HG02759 (cell line): ENCODE measurements at regions not wholly inside any gene's neighbourhood (a gene's known extent, or its start where the extent isn't known, plus 50 kb on each side); places are given as distances from the start of the nearest gene placed in this dataset.
"Not testable (repeated sequence)": the region's sequence is repeated elsewhere in the genome, so short reads cannot be mapped to it uniquely, and the experiment has no call there.

Experiments
- ATAC-seq: cut with Tn5 transposase; IDR thresholded peaks from one replicate; pipeline ENCODE4 v1.9.1; 2021; ENCODE audit warnings: mild to moderate bottlenecking, moderate library complexity; ENCODE audit not compliant: unreplicated experiment

DNA sequence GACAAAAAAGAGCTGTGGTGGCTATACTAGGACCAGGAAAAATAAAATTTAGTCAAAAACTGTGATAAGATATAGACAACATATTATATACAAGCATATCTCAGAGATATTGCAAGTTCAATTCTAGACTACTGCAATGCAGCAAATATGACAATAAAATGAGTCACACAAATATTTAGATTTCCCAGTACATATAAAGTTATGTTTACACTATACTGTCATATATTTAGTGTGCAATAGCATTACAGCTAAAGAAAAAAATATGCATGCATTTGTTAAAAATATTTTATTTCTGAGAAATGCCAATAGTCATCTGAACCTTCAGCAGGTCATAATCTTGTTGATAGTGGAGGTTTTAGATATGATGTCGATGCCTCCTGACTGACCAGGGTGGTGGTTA is 72.1 kb downstream of the AKR1C4 start:
- ATAC-seq = no peak

DNA sequence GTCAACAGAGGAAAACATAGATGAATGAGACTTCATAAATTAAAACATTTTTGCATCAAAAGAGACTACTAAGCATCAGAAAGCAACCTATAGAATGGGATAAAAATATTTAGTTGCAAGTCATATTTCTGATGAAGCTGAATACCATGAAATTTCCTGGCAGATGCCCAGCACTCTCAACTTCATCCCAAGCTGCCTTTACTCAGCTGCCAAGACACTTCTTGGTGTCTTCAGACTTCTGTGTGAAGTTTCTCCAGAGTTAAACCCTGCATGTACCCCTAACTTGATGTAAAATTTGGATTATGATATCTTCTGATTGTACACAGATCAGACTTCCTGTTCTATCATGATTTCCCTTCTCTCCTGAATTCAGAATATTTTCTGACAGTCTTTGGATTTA is 73.2 kb downstream of the AKR1C4 start:
- ATAC-seq = no peak

DNA sequence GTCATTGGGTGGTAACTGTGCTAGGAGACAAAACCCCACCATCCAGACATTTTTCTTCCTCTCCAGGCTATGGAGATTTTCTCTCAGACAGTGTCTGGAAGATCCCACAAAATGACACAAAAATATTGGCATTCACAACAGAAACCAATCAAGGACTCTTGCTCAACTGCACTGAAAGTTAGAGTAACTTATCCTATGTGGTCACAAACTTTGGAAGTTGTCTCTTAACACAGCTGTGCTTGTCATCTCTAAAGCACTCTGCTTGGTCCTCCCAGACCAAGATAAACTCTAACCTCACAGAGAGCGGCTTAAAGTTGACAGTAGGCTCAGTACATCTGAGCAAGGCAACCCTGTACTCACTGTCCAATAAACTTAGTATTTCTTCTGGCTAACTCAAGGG is 74.9 kb downstream of the AKR1C4 start:
- ATAC-seq = no peak

DNA sequence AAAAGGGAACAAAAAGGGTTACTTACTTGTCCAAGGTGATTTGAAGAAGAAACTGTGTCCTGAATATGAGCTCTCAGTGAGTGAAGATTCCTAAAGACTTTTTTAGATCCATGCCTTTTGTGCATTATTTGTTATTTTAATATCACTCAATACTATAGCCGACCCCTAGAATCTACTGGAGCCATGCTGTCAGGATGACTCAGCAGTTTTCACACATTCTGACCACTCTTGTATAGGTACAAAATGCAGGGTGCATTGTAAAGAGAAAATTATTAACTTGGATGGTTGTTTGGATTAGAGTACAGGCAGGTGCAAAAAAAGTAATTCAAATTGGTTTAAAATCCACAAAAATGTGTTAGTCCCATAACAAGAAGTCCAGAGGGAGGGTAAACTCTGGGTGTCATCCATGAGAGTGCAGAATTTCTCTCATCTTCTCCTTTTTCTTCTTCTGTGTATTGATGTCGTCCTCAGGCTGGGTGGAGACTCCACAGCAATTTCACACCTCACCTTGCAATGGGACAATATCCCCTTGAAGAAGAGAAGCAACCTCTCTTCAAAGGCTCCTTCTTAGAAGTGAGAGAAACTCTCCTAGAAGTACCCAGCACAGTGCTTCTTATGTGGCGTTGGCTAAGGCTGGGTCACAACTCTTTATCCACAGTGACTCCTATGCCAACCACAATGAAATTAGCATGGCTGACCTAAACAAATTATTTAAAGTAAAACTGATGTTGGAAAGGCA is 75.6 kb downstream of the AKR1C4 start:
- ATAC-seq = no peak

DNA sequence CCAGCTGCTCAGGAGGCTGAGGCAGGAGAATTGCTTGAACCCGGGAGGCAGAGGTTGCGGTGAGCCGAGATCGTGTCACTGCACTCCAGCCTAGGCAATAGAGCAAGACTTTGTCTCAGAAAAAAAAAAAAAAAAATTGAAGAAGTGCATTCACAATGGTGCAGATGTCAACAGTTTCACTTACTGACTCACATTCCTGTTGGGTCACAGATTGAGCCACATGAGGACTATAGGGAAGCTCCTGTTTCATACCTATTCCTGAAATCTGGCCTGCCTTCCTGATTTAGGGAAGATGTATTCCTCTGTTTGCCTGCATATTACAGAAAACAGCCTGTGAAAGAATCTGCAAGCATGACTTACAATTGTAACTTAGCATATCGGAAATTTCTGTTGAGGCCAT is 78.2 kb downstream of the AKR1C4 start:
- no peak for ATAC-seq

DNA sequence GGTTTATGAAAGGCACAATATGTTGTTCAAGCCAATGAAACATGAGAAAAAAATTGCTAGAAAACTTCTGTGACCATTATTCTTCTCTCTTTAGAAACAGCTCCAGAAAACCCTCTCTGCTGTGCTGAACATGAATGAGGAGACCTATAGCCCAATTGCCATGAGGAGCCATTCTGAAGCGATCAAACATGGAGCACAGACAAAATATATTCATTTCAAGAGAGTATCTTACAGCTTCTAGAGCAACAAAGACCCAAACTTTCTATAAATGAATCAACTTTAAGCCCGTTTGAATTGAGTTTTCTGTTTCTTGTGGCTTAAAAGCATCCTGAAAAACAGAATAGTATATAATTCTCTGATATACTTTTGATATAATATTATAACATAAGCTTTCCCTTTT is 83.4 kb upstream of the UCN3 start:
- no peak for ATAC-seq

GRCh38 chr10:5282137-5282536 is 82.6 kb upstream of the UCN3 start:
- ATAC-seq = no peak

DNA sequence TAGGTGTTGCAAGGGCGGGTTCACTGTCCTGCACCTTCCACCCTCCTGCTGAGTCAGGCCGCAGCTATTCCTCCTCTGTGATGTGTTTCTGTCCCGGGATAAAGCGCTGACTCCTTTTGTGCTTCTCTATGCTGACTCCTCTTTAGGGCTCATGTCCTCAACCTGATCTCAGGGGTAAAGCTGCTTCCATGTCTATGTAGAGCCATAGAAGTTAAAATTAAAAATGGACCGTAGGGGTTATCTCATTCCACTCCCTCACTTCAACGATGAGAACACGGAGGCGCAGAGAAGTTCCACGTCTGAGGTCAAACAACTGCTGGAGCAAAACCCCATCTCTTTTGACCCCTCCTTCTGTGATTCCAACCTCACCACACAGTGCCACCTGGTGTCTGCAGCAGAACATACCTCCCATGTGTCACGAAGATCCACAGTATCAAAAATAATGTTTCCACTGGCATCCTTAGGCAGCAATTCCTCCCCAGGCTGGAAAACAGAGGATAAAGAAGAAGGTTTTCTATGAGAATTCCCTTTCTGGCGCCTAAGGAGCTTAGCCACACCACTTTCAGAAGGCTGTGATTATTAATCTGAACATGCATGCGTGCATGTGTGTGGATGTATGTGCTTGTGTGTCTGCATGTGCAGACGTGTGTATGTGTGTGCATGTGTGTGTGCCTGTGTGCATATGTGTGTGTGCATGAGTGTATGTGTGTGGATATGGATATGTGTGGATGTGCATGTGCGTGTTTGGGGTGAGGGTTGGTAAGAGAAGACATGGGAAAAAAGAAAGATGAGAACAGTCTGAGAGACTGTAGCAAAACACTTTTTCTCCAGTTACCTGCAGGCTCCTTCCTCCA is 81.2 kb upstream of the UCN3 start:
- ATAC-seq = peak; percentile 84

GRCh38 chr10:5284311-5285057 is 80.3 kb upstream of the UCN3 start:
- ATAC-seq = no peak

- no peak for ATAC-seq
Observed at GRCh38 chr10:5285186-5285585, 79.6 kb upstream of the UCN3 start.

DNA sequence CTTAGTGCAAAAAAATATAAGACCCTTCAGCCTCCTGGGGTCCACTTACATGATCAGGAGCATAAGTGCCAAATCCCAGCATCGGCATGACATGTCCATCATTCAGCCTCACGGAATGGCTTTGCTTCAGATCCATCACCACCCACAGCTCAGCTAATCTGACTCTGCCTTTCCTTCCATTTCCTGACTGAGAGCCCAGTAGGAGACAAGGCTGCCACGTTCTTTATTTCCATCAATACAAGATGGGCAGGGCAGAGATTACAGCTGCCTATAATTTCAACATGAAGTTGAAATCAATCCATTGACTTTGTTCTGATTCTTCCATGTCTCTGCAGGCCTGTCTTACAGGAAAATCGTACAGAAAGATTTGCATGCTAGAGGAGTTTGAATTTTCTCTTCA is 76.4 kb upstream of the UCN3 start:
- ATAC-seq = no peak

DNA sequence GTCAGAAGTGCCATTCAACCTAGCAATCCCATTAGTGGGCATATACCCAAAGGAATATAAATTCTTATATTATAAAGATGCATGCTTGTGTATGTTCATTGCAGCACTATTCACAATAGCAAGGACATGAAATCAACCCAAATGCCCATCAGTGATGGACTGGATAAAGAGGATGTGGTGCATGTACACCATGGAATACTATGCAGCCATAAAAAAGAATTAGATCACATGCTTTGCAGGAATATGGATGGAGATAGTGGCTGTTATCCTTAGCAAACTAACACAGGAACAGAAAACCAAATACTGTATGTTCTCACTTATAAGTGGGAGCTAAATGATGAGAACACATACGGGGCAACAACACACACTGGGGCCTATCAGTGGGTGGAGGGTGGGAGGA is 75.5 kb upstream of the UCN3 start:
- ATAC-seq = not testable (repeated sequence)

DNA sequence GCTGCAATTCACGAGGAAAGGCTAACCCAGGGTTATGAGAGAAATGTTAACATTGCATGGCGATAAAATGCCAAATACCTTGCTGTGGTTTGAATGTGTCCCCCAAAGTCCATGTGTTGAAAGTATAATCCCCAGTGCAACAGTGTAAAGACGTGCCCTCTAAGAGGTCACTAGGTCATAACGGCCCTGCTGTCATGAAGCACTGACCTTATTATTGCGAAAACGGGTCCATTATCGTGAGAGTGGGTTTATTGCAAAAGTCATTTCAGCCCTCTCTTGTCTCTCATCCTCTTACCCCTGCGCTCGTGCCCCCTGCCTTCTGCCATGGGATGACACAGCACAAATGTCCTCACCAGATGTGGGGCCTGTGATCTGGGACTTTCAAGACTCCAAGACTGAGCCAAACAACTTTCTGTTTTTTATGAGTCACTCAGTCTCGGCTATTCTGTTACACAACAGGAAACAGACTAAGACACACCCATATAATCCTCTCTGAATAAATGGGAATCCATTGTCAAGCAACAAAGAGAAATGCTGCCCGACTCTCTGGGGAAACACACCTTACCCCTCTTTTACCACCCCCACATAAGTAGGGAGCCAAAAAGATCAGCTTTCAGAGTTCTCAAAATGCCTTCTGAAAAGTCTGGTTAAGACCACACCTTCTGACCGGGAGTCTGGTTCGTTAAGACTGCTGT is 73.1 kb upstream of the UCN3 start:
- no peak for ATAC-seq

DNA sequence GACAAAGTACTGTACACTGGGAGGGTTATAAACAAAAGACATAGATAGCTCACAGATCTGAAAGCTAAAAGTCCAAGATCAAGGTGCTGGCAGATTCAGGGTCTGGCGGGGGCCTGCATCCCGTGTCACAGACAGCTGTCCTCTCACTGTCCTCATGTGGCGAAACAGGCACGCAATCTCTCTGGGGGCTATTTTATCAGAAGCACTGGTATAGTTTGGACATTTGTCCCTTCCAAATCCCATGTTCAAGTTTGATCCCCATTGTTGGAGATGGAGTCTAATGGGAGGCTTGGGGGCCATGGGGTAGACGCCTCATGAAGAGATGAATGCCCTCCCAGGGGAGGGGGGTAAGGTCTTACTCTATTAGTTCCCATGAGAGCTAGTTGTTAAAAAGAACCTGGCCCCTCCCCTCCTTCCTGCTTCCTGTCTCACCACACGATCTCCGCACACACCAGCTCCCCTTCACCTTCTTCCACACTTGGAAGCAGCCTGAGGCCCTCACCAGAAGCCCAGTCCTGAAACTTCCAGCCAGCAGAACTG is 72.5 kb upstream of the UCN3 start:
- no peak for ATAC-seq

DNA sequence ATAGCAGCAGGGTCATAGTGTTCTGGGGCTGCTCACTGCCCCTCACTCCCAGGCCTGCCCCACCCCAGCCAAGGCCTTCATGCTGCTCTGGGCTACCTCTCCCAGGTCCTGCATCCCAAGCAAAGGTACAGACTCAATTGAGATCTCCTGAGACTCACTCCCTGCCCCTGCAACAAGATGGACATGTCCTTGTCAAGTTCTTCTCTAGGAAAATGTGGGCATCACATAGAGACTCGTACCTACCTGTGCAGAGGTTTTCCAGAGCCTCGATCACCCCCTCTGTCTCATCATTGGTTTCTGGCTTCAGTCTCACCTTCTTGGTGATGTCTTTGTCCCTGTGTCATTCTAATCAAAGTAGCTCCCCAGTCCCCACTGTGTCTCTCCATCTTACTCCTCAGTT is 71.8 kb upstream of the UCN3 start:
- ATAC-seq = not testable (repeated sequence)

DNA sequence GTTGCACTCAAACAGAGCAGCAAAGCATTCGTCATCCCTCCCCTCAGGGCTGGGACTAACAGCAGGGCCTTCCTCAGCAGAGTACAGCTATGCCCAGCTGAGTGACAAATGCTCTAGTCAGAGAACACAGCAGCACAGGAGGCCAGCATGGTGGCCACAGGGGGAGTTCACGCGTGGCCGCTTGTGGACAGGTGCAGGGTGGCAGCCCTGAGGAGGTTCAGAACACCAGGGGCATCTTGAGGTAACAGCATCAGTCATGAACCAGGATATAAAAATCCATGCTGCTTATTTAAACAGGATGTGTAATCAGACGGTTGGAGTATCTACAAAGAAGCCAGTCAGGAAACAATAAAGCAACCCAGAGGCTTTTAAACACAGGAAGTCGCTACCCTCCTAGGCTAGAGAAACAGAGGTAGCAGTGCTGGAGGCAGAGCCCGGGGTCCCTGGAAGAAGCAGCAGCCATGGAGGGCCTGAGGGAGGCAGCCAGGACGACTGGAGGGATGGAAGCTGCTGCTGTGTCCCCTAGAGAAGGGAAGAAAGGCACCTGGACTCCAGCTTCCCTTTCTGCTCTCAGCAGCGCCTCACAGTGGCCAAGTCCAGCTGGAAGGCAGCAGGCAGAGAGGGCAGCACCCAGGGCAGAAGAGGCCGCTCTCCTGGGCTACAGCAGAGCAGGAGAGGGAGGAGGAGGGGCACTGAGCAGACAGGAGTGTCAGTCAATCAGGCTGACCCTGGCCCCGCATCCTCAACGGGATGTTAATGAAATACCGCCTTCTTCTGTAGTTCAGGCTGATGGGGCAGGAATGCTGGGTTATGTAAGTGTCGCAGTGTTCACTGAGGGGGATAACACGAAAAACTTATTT is 70.8 kb upstream of the UCN3 start:
- ATAC-seq = peak; percentile 52

- ATAC-seq = no peak
Observed at GRCh38 chr10:5297466-5297865, 67.3 kb upstream of the UCN3 start.

GRCh38 chr10:5297996-5298395 is 66.8 kb upstream of the UCN3 start:
- no peak for ATAC-seq

GRCh38 chr10:5299950-5300349 is 64.8 kb upstream of the UCN3 start:
- ATAC-seq = no peak

DNA sequence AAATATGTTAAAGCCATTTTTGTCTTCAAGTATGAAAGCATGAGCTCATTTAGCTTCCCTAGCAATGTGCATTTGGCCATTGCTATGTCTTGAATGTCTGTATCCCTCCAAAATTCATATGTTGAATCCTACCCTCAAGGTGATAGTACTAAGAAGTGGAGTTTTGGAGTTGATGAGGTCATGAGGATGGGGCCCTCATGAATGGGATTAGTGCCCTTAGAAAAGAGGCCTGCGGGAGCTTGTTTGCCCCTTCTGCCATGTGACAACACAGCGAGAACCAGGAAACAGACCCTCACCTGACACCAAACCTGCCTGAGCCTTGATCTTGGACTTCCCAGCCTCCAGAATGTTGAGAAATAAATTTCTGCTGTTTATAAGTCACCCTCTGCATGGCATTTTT is 61.3 kb upstream of the UCN3 start:
- no peak for ATAC-seq
